IMR-90 (cell line): ENCODE measurements at regions not wholly inside any gene's neighbourhood (a gene's known extent, or its start where the extent isn't known, plus 50 kb on each side); places are given as distances from the start of the nearest gene placed in this dataset.
A peak's percentile ranks its signal among the peaks of the same experiment; 100 is the strongest.

Experiments used
- ATAC-seq: fragments of 200-7000 bp; cut with Tn5 transposase; 2 replicates; pipeline ENCODE4 v1.9.1; 2020; ENCODE audit warnings: low read depth, mild to moderate bottlenecking, moderate library complexity
- BruUV-seq: library from RNA; stranded (reverse); fragments of 400-500 nt; replicated peaks from 2 replicates; lab custom pipeline; 2021; lab: Mats Ljungman, UMichigan
- CTCF ChIA-PET: fragments of 300-600 bp; formaldehyde crosslinking; extraction: SDS; loops from one replicate; lab custom pipeline; 2021; ENCODE audit warnings: antibody characterized with exemption; lab: Yijun Ruan, JAX
- POLR2A ChIA-PET: fragments of 300-600 bp; sonication (Branson Sonifier 250); formaldehyde crosslinking; loops from one replicate; lab custom pipeline; 2022; ENCODE audit warnings: antibody characterized with exemption; ENCODE audit not compliant: unreplicated experiment; lab: Charles Lee
- DNase-seq: peaks from one replicate; pipeline ENCODE4 v3.0.0; 2013
- H2AFZ ChIP-seq: replicated peaks from 2 replicates; pipeline ENCODE3; 2013; ENCODE audit warnings: low read length, mild to moderate bottlenecking; ENCODE audit not compliant: poor library complexity
- H2AK5ac ChIP-seq: 2 replicates; pipeline ENCODE4 v1.6.1; 2013; ENCODE audit warnings: low read depth, low read length, inconsistent platforms
- H2AK9ac ChIP-seq: replicated peaks from 2 replicates; pipeline ENCODE3; 2013; ENCODE audit warnings: mild to moderate bottlenecking, low read depth, low read length, moderate library complexity; ENCODE audit not compliant: poor library complexity
- H2BK120ac ChIP-seq: 2 replicates; pipeline ENCODE4 v1.6.1; 2013; ENCODE audit warnings: low read depth, low read length, inconsistent platforms
- H2BK15ac ChIP-seq: 3 replicates; pipeline ENCODE4 v1.6.1; 2013; ENCODE audit warnings: low read depth, low read length, inconsistent platforms
- H2BK20ac ChIP-seq: 2 replicates; pipeline ENCODE4 v1.6.1; 2013; ENCODE audit warnings: low read depth, mild to moderate bottlenecking, inconsistent platforms, low read length, moderate library complexity
- H2BK5ac ChIP-seq: 2 replicates; pipeline ENCODE4 v1.6.1; 2013; ENCODE audit warnings: mild to moderate bottlenecking, low read depth, low read length, inconsistent platforms; ENCODE audit not compliant: poor library complexity, severe bottlenecking
- H3K14ac ChIP-seq: replicated peaks from 2 replicates; pipeline ENCODE4 v1.6.1; 2013; ENCODE audit warnings: low read depth, low read length, inconsistent platforms
- H3K18ac ChIP-seq: 2 replicates; pipeline ENCODE4 v1.6.1; 2013; ENCODE audit warnings: low read depth, low read length, control low read depth
- H3K23ac ChIP-seq: 2 replicates; pipeline ENCODE4 v1.6.1; 2013; ENCODE audit warnings: low read depth, low read length, inconsistent platforms
- H3K27ac ChIP-seq: 2 replicates; pipeline ENCODE4 v1.5.1; 2013; ENCODE audit warnings: mild to moderate bottlenecking, control low read depth, low read length; ENCODE audit not compliant: insufficient read depth
- H3K27me3 ChIP-seq: 2 replicates; pipeline ENCODE4 v1.6.1; 2013; ENCODE audit warnings: low read length; ENCODE audit not compliant: control insufficient read depth, insufficient read depth
- H3K36me3 ChIP-seq: 2 replicates; pipeline ENCODE4 v1.6.1; 2013; ENCODE audit warnings: low read length, mixed read lengths; ENCODE audit not compliant: control insufficient read depth, insufficient read depth
- H3K4ac ChIP-seq: 2 replicates; pipeline ENCODE4 v1.6.1; 2013; ENCODE audit warnings: low read depth, low read length, inconsistent platforms
- H3K4me1 ChIP-seq: 2 replicates; pipeline ENCODE4 v1.6.1; 2013; ENCODE audit warnings: low read length, mixed read lengths; ENCODE audit not compliant: control insufficient read depth, insufficient read depth
- H3K4me2 ChIP-seq: 2 replicates; pipeline ENCODE4 v1.6.1; 2013; ENCODE audit warnings: low read depth, mild to moderate bottlenecking, control low read depth, low read length, moderate library complexity
- H3K4me3 ChIP-seq: 2 replicates; pipeline ENCODE4 v1.5.1; 2013; ENCODE audit warnings: low read depth, mild to moderate bottlenecking, control low read depth, low read length, moderate library complexity; ENCODE audit not compliant: insufficient read depth
- H3K56ac ChIP-seq: 2 replicates; pipeline ENCODE4 v1.6.1; 2013; ENCODE audit warnings: low read length, inconsistent platforms; ENCODE audit not compliant: insufficient read depth; ENCODE audit errors: extremely low read depth
- H3K79me1 ChIP-seq, 2 experiments: 2 replicates each; pipeline ENCODE4 v1.6.1; 2013; ENCODE audit warnings: low read length in 2 of 2, inconsistent platforms in 1 of 2, low read depth in 1 of 2
- H3K9ac ChIP-seq: 2 replicates; pipeline ENCODE4 v1.6.1; 2013; ENCODE audit warnings: low read depth, low read length, control low read depth
- H3K9me1 ChIP-seq: 2 replicates; pipeline ENCODE4 v1.6.1; 2013; ENCODE audit warnings: low read length, inconsistent platforms; ENCODE audit not compliant: insufficient read depth
- H3K9me3 ChIP-seq: 2 replicates; pipeline ENCODE4 v1.6.1; 2013; ENCODE audit warnings: low read length; ENCODE audit not compliant: control insufficient read depth, insufficient read depth
- H4K20me1 ChIP-seq: 2 replicates; pipeline ENCODE4 v1.6.1; 2013; ENCODE audit warnings: low read length, inconsistent platforms; ENCODE audit not compliant: insufficient read depth
- H4K5ac ChIP-seq: 2 replicates; pipeline ENCODE4 v1.6.1; 2013; ENCODE audit warnings: mild to moderate bottlenecking, low read depth, low read length, control low read depth
- H4K8ac ChIP-seq, 2 experiments: 2 replicates each; pipeline ENCODE4 v1.6.1; 2013; ENCODE audit warnings: low read depth in 2 of 2, low read length in 2 of 2, control low read depth in 1 of 2, inconsistent platforms in 1 of 2
- H4K91ac ChIP-seq: 2 replicates; pipeline ENCODE4 v1.6.1; 2013; ENCODE audit warnings: low read depth, low read length, inconsistent platforms; ENCODE audit not compliant: insufficient read depth
- BHLHE40 ChIP-seq: fragments of 150-350 bp; IDR thresholded peaks from 2 replicates; pipeline ENCODE4 v1.6.1; 2016; ENCODE audit warnings: mild to moderate bottlenecking, low read depth, low read length
- CEBPB ChIP-seq: IDR thresholded peaks from 2 replicates; pipeline ENCODE4 v1.6.1; 2012; ENCODE audit warnings: low read depth, low read length, improper control_type of control experiment
- CHD1 ChIP-seq: IDR thresholded peaks from 2 replicates; pipeline ENCODE4 v1.6.1; 2012; ENCODE audit warnings: low read depth, low read length, improper control_type of control experiment
- CTCF ChIP-seq: conservative IDR thresholded peaks from 2 replicates; pipeline ENCODE4 v1.5.1; 2012; ENCODE audit warnings: mild to moderate bottlenecking, low read depth, low read length, improper control_type of control experiment
- ELK1 ChIP-seq: fragments of 150-350 bp; IDR thresholded peaks from 2 replicates; pipeline ENCODE4 v1.6.1; 2016; ENCODE audit warnings: low read depth, mild to moderate bottlenecking, low read length, moderate library complexity, borderline replicate concordance
- FOS ChIP-seq: fragments of 150-350 bp; IDR thresholded peaks from 2 replicates; pipeline ENCODE4 v1.6.1; 2016; ENCODE audit warnings: low read depth, low read length
- MAFK ChIP-seq: IDR thresholded peaks from 2 replicates; pipeline ENCODE4 v1.6.1; 2012; ENCODE audit warnings: low read depth, low read length, improper control_type of control experiment
- MAZ ChIP-seq: IDR thresholded peaks from 2 replicates; pipeline ENCODE4 v1.6.1; 2012; ENCODE audit warnings: low read depth, mild to moderate bottlenecking, low read length, improper control_type of control experiment, moderate library complexity, borderline replicate concordance
- MXI1 ChIP-seq: IDR thresholded peaks from 2 replicates; pipeline ENCODE4 v1.6.1; 2012; ENCODE audit warnings: low read depth, mild to moderate bottlenecking, low read length, moderate library complexity, borderline replicate concordance
- NFE2L2 ChIP-seq: fragments of 150-350 bp; IDR thresholded peaks from 2 replicates; pipeline ENCODE4 v1.6.1; 2016; ENCODE audit warnings: low read depth, mild to moderate bottlenecking, low read length
- POLR2A ChIP-seq: IDR thresholded peaks from 2 replicates; pipeline ENCODE4 v1.6.1; 2012; ENCODE audit warnings: mild to moderate bottlenecking, low read depth, low read length
- RAD21 ChIP-seq: IDR thresholded peaks from 2 replicates; pipeline ENCODE4 v1.6.1; 2012; ENCODE audit warnings: low read length, improper control_type of control experiment
- RCOR1 ChIP-seq: IDR thresholded peaks from 2 replicates; pipeline ENCODE4 v1.6.1; 2012; ENCODE audit warnings: mild to moderate bottlenecking, low read length, improper control_type of control experiment; ENCODE audit not compliant: insufficient replicate concordance
- RFX5 ChIP-seq: IDR thresholded peaks from 2 replicates; pipeline ENCODE4 v1.8.0; 2012; ENCODE audit warnings: low read depth, mild to moderate bottlenecking, low read length, moderate library complexity
- SMC3 ChIP-seq: fragments of 150-350 bp; IDR thresholded peaks from 2 replicates; pipeline ENCODE4 v1.6.1; 2016; ENCODE audit warnings: low read depth, mild to moderate bottlenecking, antibody characterized with exemption, low read length, moderate library complexity
- USF2 ChIP-seq: fragments of 150-350 bp; IDR thresholded peaks from 2 replicates; pipeline ENCODE4 v1.6.1; 2017; ENCODE audit warnings: mild to moderate bottlenecking, antibody characterized with exemption, low read length, low read depth
- WGBS, 2 experiments: methylation state at CpG; one replicate each; pipeline versions ENCODE4 v1.1.5 to v1.1.7; 2013; ENCODE audit warnings: missing lambda C conversion rate in 2 of 2; ENCODE audit not compliant: insufficient read length in 1 of 2; ENCODE audit errors: extremely low coverage in 2 of 2; 5-methylcytosine and 5-hydroxymethylcytosine counted together
- dilution Hi-C: fragments of 300-500 bp; cut with HindIII; formaldehyde crosslinking; loops from one replicate; pipeline ENCODE4 v1.14.3; 2018; ENCODE audit warnings: low sequenced_read_pairs; ENCODE audit not compliant: unreplicated experiment
- in situ Hi-C: fragments of 300-500 bp; cut with MboI; formaldehyde crosslinking; loops from 3 replicates; pipeline ENCODE4 v1.14.3; 2019; ENCODE audit warnings: low sequenced_read_pairs, inconsistent platforms, mixed read lengths
- intact Hi-C: fragments of 100-400 bp; cut with micrococcal nuclease; formaldehyde crosslinking; loops from 2 replicates; pipeline ENCODE4 v1.10.0; 2022

GRCh38 chr1:59071876-59072582, 224.9 kb upstream of the FGGY start:
- POLR2A ChIA-PET, result no interaction called here
- H3K4me1 ChIP-seq, result no peaks in the 10 kb centered on the region
- H3K23ac ChIP-seq, result no peak overlapping the region
- H2AK5ac ChIP-seq, result no peak overlapping the region
- H2BK15ac ChIP-seq, result no peak overlapping the region; the same call in 2 of the 3 replicates
- H3K56ac ChIP-seq, result no peak overlapping the region
- DNase-seq (no peak), ATAC-seq (no peak)
- H3K9ac ChIP-seq, result no peak overlapping the region
- no peak overlapping the region for H2AFZ ChIP-seq
- H3K18ac ChIP-seq, result no peak overlapping the region
- H3K36me3 ChIP-seq, result no peaks in the 10 kb centered on the region
- no peak overlapping the region for H4K91ac ChIP-seq
- WGBS, 2 experiments, result 41% methylated on average over 3 of the region's 5 CpGs; no CpG with 5 or more reads in 1 of the 2 experiments
- H3K4me3 ChIP-seq, result no peak overlapping the region
- H3K9me3 ChIP-seq, result no peaks in the 10 kb centered on the region
- CTCF ChIA-PET, result no interaction called here
- H4K5ac ChIP-seq, result no peak overlapping the region
- no peaks in the 10 kb centered on the region for H3K9me1 ChIP-seq
- H4K20me1 ChIP-seq, result no peaks in the 10 kb centered on the region
- H2BK5ac ChIP-seq, result no peak overlapping the region
- no peak overlapping the region for H2BK20ac ChIP-seq
- H3K14ac ChIP-seq, result peak overlapping the region; percentile 56
- no peaks in the 10 kb centered on the region for H3K27me3 ChIP-seq
- intact Hi-C loops (loop anchor here (10.0 kb wide), 2 partner anchors 223 to 683 kb away; partner anchors contain the start of gene FGGY), dilution Hi-C loops (no loop called here), in situ Hi-C loops (no loop called here)
- no peaks in the 10 kb centered on the region for H3K79me1 ChIP-seq
- no peak overlapping the region for H3K27ac ChIP-seq
- no peak overlapping the region for H2BK120ac ChIP-seq
- TF ChIP-seq FOS (no peak), POLR2A (no peak), MAZ (no peak), RFX5 (no peak), CEBPB (no peak), MXI1 (no peak), NFE2L2 (no peak), ELK1 (no peak), CTCF (no peak), CHD1 (no peak), BHLHE40 (no peak), MAFK (no peak), RAD21 (no peak), USF2 (no peak), RCOR1 (no peak), SMC3 (no peak)
- no TSS peak for BruUV-seq
- no peak overlapping the region for H4K8ac ChIP-seq
- no peak overlapping the region for H3K4me2 ChIP-seq
- H3K4ac ChIP-seq, result peak overlapping the region; percentile 13; the same call in 1 of the 2 replicates
- no peak overlapping the region for H2AK9ac ChIP-seq
